NT2/D1 (cell line): ENCODE measurements at regions not wholly inside any gene's neighbourhood (a gene's known extent, or its start where the extent isn't known, plus 50 kb on each side); places are given as distances from the start of the nearest gene placed in this dataset.

ENCODE experiments used
- SUZ12 ChIP-seq: IDR thresholded peaks from 2 replicates; pipeline ENCODE4 v1.6.1; 2011; ENCODE audit not compliant: insufficient read length, insufficient read depth; ENCODE audit errors: extremely low read depth
- YY1 ChIP-seq: IDR thresholded peaks from 2 replicates; pipeline ENCODE4 v1.6.1; 2011; ENCODE audit not compliant: insufficient read length, insufficient read depth
- ZNF274 ChIP-seq: IDR thresholded peaks from 2 replicates; pipeline ENCODE4 v1.6.1; 2011; ENCODE audit warnings: mild to moderate bottlenecking, low read depth, low read length

DNA sequence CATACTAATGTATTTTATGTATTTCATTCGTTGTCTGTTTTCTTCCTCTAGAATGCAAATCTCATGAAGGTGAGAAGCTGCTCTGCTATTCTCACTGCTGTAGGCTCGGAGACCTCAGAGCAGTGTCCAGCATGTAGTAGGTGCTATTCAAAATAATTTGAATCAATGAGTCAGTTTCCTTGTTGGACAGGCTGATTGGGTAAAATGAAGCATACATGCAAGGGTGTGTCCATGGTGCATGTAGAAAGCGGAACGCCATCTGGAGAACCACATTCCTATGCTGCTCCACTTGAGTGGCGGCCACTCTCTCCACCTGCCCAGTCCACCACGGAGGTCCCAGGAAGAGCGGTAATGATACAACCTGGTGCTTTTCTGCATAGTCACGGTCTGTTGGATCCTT is 412.1 kb downstream of the QKI start:
- TF ChIP-seq ZNF274 (no peak), YY1 (no peak), SUZ12 (no peak)
